Activated B cell treated with CpG ODN at 0.5 μM for 24 hours (primary cell): ENCODE measurements at regions not wholly inside any gene's neighbourhood (a gene's known extent, or its start where the extent isn't known, plus 50 kb on each side); places are given as distances from the start of the nearest gene placed in this dataset.

Experiments
- ATAC-seq: fragments of 200-7000 bp; cut with Tn5 transposase; one replicate; pipeline ENCODE4 v1.10.0; 2021; ENCODE audit warnings: low read depth, mild to moderate bottlenecking, moderate library complexity
- CTCF ChIA-PET: fragments of 350-600 bp; sonication (Branson Sonifier 250); formaldehyde crosslinking; loops from one replicate; lab custom pipeline; 2021; ENCODE audit warnings: antibody characterized with exemption; lab: Charles Lee
- POLR2A ChIA-PET: fragments of 350-600 bp; sonication (Branson Sonifier 250); formaldehyde crosslinking; loops from one replicate; lab custom pipeline; 2021; ENCODE audit warnings: antibody characterized with exemption; lab: Charles Lee
- DNase-seq: peaks from one replicate; pipeline ENCODE4 v3.0.0; 2022
- H3K27ac Mint-ChIP-seq: one replicate; pipeline ENCODE4 v1.8.0; 2020; ENCODE audit warnings: mixed read lengths
- H3K27me3 Mint-ChIP-seq: one replicate; pipeline ENCODE4 v1.8.0; 2021; ENCODE audit warnings: mixed read lengths
- H3K36me3 Mint-ChIP-seq: one replicate; pipeline ENCODE4 v1.8.0; 2021; ENCODE audit warnings: low read depth, mixed read lengths
- H3K4me1 Mint-ChIP-seq: one replicate; pipeline ENCODE4 v1.8.0; 2021; ENCODE audit warnings: mixed read lengths
- H3K4me3 Mint-ChIP-seq: one replicate; pipeline ENCODE4 v1.8.0; 2020; ENCODE audit warnings: mild to moderate bottlenecking, mixed read lengths
- H3K9me3 Mint-ChIP-seq: one replicate; pipeline ENCODE4 v1.8.0; 2020; ENCODE audit warnings: mixed read lengths
- intact Hi-C: fragments of 100-400 bp; cut with micrococcal nuclease; formaldehyde crosslinking; loops from one replicate; pipeline ENCODE4 v1.15.1; 2024
- TF ChIP-seq, protein P1 (sequence below): fragments of 200-600 bp; IDR thresholded peaks from one replicate; pipeline ENCODE4 v1.8.0; 2022; ENCODE audit warnings: antibody characterized with exemption, mild to moderate bottlenecking

GRCh38 chrX:103158317-103158621 is 56.6 kb upstream of the BEX4 start:
- POLR2A ChIA-PET, result no interaction called here
- no peaks in the 10 kb centered on the region for H3K9me3 Mint-ChIP-seq
- CTCF ChIA-PET, result no interaction called here
- DNase-seq (no peak), ATAC-seq (no peak)
- no peak overlapping the region for H3K4me3 Mint-ChIP-seq
- no peaks in the 10 kb centered on the region for H3K27me3 Mint-ChIP-seq
- TF ChIP-seq, protein P1, sequence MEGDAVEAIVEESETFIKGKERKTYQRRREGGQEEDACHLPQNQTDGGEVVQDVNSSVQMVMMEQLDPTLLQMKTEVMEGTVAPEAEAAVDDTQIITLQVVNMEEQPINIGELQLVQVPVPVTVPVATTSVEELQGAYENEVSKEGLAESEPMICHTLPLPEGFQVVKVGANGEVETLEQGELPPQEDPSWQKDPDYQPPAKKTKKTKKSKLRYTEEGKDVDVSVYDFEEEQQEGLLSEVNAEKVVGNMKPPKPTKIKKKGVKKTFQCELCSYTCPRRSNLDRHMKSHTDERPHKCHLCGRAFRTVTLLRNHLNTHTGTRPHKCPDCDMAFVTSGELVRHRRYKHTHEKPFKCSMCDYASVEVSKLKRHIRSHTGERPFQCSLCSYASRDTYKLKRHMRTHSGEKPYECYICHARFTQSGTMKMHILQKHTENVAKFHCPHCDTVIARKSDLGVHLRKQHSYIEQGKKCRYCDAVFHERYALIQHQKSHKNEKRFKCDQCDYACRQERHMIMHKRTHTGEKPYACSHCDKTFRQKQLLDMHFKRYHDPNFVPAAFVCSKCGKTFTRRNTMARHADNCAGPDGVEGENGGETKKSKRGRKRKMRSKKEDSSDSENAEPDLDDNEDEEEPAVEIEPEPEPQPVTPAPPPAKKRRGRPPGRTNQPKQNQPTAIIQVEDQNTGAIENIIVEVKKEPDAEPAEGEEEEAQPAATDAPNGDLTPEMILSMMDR, result no peak
- no peaks in the 10 kb centered on the region for H3K36me3 Mint-ChIP-seq
- H3K27ac Mint-ChIP-seq, result no peak overlapping the region
- H3K4me1 Mint-ChIP-seq, result no peaks in the 10 kb centered on the region
- intact Hi-C loops, result loop anchor here (5.0 kb wide), 2 partner anchors 206 to 1091 kb away; no protein-coding TSS in a partner anchor

GRCh38 chrX:103157496-103158316 is 57.2 kb upstream of the BEX4 start:
- intact Hi-C loops, result loop anchor here (5.0 kb wide), 2 partner anchors 205 to 1090 kb away; no protein-coding TSS in a partner anchor
- TF ChIP-seq, protein P1, result no peak
- no peaks in the 10 kb centered on the region for H3K9me3 Mint-ChIP-seq
- POLR2A ChIA-PET, result no interaction called here
- CTCF ChIA-PET, result no interaction called here
- ATAC-seq (no peak), DNase-seq (no peak)
- H3K27ac Mint-ChIP-seq, result no peak overlapping the region
- no peaks in the 10 kb centered on the region for H3K27me3 Mint-ChIP-seq
- no peak overlapping the region for H3K4me3 Mint-ChIP-seq
- H3K36me3 Mint-ChIP-seq, result no peaks in the 10 kb centered on the region
- no peaks in the 10 kb centered on the region for H3K4me1 Mint-ChIP-seq

GRCh38 chrX:103155201-103155600 is 59.7 kb upstream of the BEX4 start:
- no peak overlapping the region for H3K4me3 Mint-ChIP-seq
- no peaks in the 10 kb centered on the region for H3K27me3 Mint-ChIP-seq
- TF ChIP-seq, protein P1, result no peak
- H3K36me3 Mint-ChIP-seq, result no peaks in the 10 kb centered on the region
- CTCF ChIA-PET, result no interaction called here
- ATAC-seq, result no peak
- POLR2A ChIA-PET, result no interaction called here
- no peaks in the 10 kb centered on the region for H3K4me1 Mint-ChIP-seq
- H3K9me3 Mint-ChIP-seq, result no peaks in the 10 kb centered on the region
- DNase-seq, result no peak
- intact Hi-C loops, result loop anchor here (5.0 kb wide), 2 partner anchors 203 to 1088 kb away; no protein-coding TSS in a partner anchor
- H3K27ac Mint-ChIP-seq, result no peak overlapping the region

GRCh38 chrX:103153661-103154060 is 60.7 kb upstream of the NXF3 start:
- CTCF ChIA-PET, result no interaction called here
- intact Hi-C loops, result no loop called here
- TF ChIP-seq, protein P1, result no peak
- ATAC-seq, result no peak
- Mint-ChIP-seq H3K9me3 (no peaks in the 10 kb centered on the region), H3K4me3 (no peak overlapping the region), H3K27me3 (no peaks in the 10 kb centered on the region), H3K27ac (no peak overlapping the region), H3K4me1 (no peaks in the 10 kb centered on the region), H3K36me3 (no peaks in the 10 kb centered on the region)
- POLR2A ChIA-PET, result no interaction called here
- DNase-seq, result no peak

DNA sequence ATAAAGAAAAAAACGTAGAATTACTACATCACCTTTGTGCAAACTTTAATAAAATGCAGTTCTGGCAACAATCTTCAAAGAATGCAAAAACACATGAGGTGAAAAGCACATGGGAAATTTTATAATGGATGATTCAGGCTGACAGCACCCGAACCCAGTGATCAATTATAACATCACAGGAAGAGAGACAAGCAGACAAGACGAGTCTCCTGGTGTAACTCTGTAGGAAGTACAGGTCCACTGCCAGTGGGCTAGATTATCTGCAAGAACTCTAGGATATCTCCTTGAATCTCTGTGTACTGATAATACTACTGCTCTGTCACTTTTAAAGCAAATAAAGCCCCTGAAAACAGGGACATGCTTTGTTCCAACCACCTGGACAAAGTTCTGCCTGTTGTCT is 58.9 kb upstream of the NXF3 start:
- Mint-ChIP-seq H3K4me3 (no peak overlapping the region), H3K9me3 (no peaks in the 10 kb centered on the region), H3K27ac (no peak overlapping the region), H3K36me3 (no peaks in the 10 kb centered on the region), H3K4me1 (no peaks in the 10 kb centered on the region), H3K27me3 (no peaks in the 10 kb centered on the region)
- TF ChIP-seq, protein P1, result no peak
- DNase-seq, result no peak
- intact Hi-C loops, result no loop called here
- ChIA-PET CTCF (no interaction called here), POLR2A (no interaction called here)
- ATAC-seq, result no peak
